Liver (tissue), 8 donors: ENCODE measurements at regions not wholly inside any gene's neighbourhood (a gene's known extent, or its start where the extent isn't known, plus 50 kb on each side); places are given as distances from the start of the nearest gene placed in this dataset.

Source experiments
- DNase-seq: peaks from one replicate; pipeline ENCODE4 v3.0.0-alpha.2; 2017; ENCODE audit warnings: low spot score
- H3K27ac ChIP-seq, 2 donors: one replicate each; pipeline ENCODE4 v1.7.0; 2013; ENCODE audit warnings: inconsistent platforms in 2 of 2, low read length in 2 of 2, control low read depth in 1 of 2, low read depth in 1 of 2, mild to moderate bottlenecking in 1 of 2
- H3K27me3 ChIP-seq, 4 donors: one replicate each; pipeline versions ENCODE4 v1.6.1 to v1.7.0; 2013; ENCODE audit warnings: low read length in 3 of 4, inconsistent platforms in 1 of 4, mild to moderate bottlenecking in 1 of 4, moderate library complexity in 1 of 4; ENCODE audit not compliant: control insufficient read depth in 4 of 4, insufficient read depth in 4 of 4
- H3K36me3 ChIP-seq, 4 donors: one replicate each; pipeline versions ENCODE4 v1.6.1 to v1.7.0; 2013; ENCODE audit warnings: low read length in 3 of 4, mild to moderate bottlenecking in 3 of 4, low read depth in 1 of 4, moderate library complexity in 1 of 4; ENCODE audit not compliant: control insufficient read depth in 4 of 4, insufficient read depth in 3 of 4
- H3K4me1 ChIP-seq, 4 donors: one replicate each; pipeline versions ENCODE4 v1.6.1 to v1.7.0; 2013; ENCODE audit warnings: low read length in 3 of 4, mild to moderate bottlenecking in 3 of 4, moderate library complexity in 1 of 4; ENCODE audit not compliant: control insufficient read depth in 4 of 4, insufficient read depth in 4 of 4
- H3K4me3 ChIP-seq, 3 donors: one replicate each; pipeline versions ENCODE4 v1.6.1 to v1.7.0; 2013; ENCODE audit warnings: low read length in 3 of 3, control low read depth in 1 of 3, low read depth in 1 of 3, mild to moderate bottlenecking in 1 of 3
- H3K9ac ChIP-seq, 2 donors: one replicate each; pipeline ENCODE4 v1.7.0; 2013; ENCODE audit warnings: low read length in 2 of 2, mild to moderate bottlenecking in 2 of 2, moderate library complexity in 2 of 2, control low read depth in 1 of 2, low read depth in 1 of 2
- H3K9me3 ChIP-seq, 4 donors: one replicate each; pipeline versions ENCODE4 v1.6.1 to v1.7.0; 2013; ENCODE audit warnings: low read length in 3 of 4; ENCODE audit not compliant: control insufficient read depth in 4 of 4
- EGR1 ChIP-seq, 2 donors: IDR thresholded peaks; 2 replicates each; pipeline ENCODE4 v1.6.1; 2016 to 2018; ENCODE audit warnings: antibody characterized with exemption in 2 of 2, low read depth in 2 of 2
- FOXA1 ChIP-seq: IDR thresholded peaks from 2 replicates; pipeline ENCODE4 v1.6.1; 2016; ENCODE audit warnings: antibody characterized with exemption
- FOXA2 ChIP-seq: IDR thresholded peaks from 2 replicates; pipeline ENCODE4 v1.6.1; 2016; ENCODE audit warnings: antibody characterized with exemption
- GABPA ChIP-seq, 2 donors: IDR thresholded peaks in 1 of 2; conservative IDR thresholded peaks in 1 of 2; 2 replicates each; pipeline ENCODE4 v1.6.1; 2016; ENCODE audit warnings: antibody characterized with exemption in 2 of 2, mild to moderate bottlenecking in 1 of 2, moderate library complexity in 1 of 2
- HNF4A ChIP-seq, 2 donors: conservative IDR thresholded peaks; 2 replicates each; pipeline ENCODE4 v1.6.1; 2016; ENCODE audit warnings: antibody characterized with exemption in 2 of 2, mild to moderate bottlenecking in 2 of 2
- HNF4G ChIP-seq: IDR thresholded peaks from 2 replicates; pipeline ENCODE4 v1.6.1; 2016; ENCODE audit warnings: antibody characterized with exemption
- JUND ChIP-seq, 2 donors: IDR thresholded peaks; 2 replicates each; pipeline ENCODE4 v1.6.1; 2016; ENCODE audit warnings: antibody characterized with exemption in 2 of 2
- NR2F2 ChIP-seq: IDR thresholded peaks from 2 replicates; pipeline ENCODE4 v1.6.1; 2016; ENCODE audit warnings: antibody characterized with exemption
- RAD21 ChIP-seq, 2 donors: IDR thresholded peaks; 2 replicates each; pipeline ENCODE4 v1.6.1; 2016; ENCODE audit warnings: antibody characterized with exemption in 2 of 2, mild to moderate bottlenecking in 2 of 2
- REST ChIP-seq: IDR thresholded peaks from 2 replicates; pipeline ENCODE4 v1.6.1; 2016; ENCODE audit warnings: antibody characterized with exemption, mild to moderate bottlenecking
- RXRA ChIP-seq, 2 donors: IDR thresholded peaks; 2 replicates each; pipeline ENCODE4 v1.6.1; 2017 to 2018; ENCODE audit warnings: antibody characterized with exemption in 2 of 2, mild to moderate bottlenecking in 1 of 2
- SP1 ChIP-seq: IDR thresholded peaks from 2 replicates; pipeline ENCODE4 v1.6.1; 2018; ENCODE audit warnings: antibody characterized with exemption, mild to moderate bottlenecking
- TAF1 ChIP-seq: conservative IDR thresholded peaks from 2 replicates; pipeline ENCODE4 v1.6.1; 2016; ENCODE audit warnings: antibody characterized with exemption, mild to moderate bottlenecking
- YY1 ChIP-seq: IDR thresholded peaks from 2 replicates; pipeline ENCODE4 v1.6.1; 2016; ENCODE audit warnings: antibody characterized with exemption, mild to moderate bottlenecking
- WGBS: extraction: QIAGEN DNeasy Blood & Tissue Kit; methylation state at CpG from one replicate; pipeline ENCODE4 v1.1.7; 2013; 5-methylcytosine and 5-hydroxymethylcytosine counted together
- TF ChIP-seq, protein P1 (sequence below): fragments of 150-350 bp; IDR thresholded peaks from 2 replicates; pipeline ENCODE4 v1.5.1; 2017; ENCODE audit warnings: improper control_type of control experiment, low read depth, low read length; ENCODE audit not compliant: missing input control
- TF ChIP-seq, protein P2 (sequence below): IDR thresholded peaks from 2 replicates; pipeline ENCODE4 v1.6.1; 2016; ENCODE audit warnings: antibody characterized with exemption
- TF ChIP-seq, protein P3 (sequence below): IDR thresholded peaks from 2 replicates; pipeline ENCODE4 v1.6.1; 2016; ENCODE audit warnings: antibody characterized with exemption
- TF ChIP-seq, protein P4 (sequence below): IDR thresholded peaks from 2 replicates; pipeline ENCODE4 v1.6.1; 2016; ENCODE audit warnings: antibody characterized with exemption
- donor health status: healthy.
- donor health status: healthy.
- donor health status: healthy.
- donor health status: healthy.
- donor health status: healthy.

GRCh38 chr12:127038761-127039160 is 1228.2 kb upstream of the TMEM132C start:
- DNase-seq, result no peak
- TF ChIP-seq RXRA (IDR thresholded peaks at IDR 0.05) (no peak), RAD21 (IDR thresholded peaks at IDR 0.05) (no peak), TAF1 (no peak), NR2F2 (no peak), YY1 (no peak), EGR1 (IDR thresholded peaks at IDR 0.05; ENCODE audit: low read depth in 2 of 2) (no peak), HNF4G (no peak), HNF4A (conservative IDR thresholded peaks at IDR 0.05) (no peak), JUND (IDR thresholded peaks at IDR 0.05) (no peak), SP1 (no peak), GABPA (IDR thresholded peaks at IDR 0.05 in 1 of 2, conservative IDR thresholded peaks at IDR 0.05 in 1 of 2) (no peak)
- TF ChIP-seq, protein P1, sequence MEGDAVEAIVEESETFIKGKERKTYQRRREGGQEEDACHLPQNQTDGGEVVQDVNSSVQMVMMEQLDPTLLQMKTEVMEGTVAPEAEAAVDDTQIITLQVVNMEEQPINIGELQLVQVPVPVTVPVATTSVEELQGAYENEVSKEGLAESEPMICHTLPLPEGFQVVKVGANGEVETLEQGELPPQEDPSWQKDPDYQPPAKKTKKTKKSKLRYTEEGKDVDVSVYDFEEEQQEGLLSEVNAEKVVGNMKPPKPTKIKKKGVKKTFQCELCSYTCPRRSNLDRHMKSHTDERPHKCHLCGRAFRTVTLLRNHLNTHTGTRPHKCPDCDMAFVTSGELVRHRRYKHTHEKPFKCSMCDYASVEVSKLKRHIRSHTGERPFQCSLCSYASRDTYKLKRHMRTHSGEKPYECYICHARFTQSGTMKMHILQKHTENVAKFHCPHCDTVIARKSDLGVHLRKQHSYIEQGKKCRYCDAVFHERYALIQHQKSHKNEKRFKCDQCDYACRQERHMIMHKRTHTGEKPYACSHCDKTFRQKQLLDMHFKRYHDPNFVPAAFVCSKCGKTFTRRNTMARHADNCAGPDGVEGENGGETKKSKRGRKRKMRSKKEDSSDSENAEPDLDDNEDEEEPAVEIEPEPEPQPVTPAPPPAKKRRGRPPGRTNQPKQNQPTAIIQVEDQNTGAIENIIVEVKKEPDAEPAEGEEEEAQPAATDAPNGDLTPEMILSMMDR, result no peak
- TF ChIP-seq, protein P2, sequence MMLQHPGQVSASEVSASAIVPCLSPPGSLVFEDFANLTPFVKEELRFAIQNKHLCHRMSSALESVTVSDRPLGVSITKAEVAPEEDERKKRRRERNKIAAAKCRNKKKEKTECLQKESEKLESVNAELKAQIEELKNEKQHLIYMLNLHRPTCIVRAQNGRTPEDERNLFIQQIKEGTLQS, result no peak
- TF ChIP-seq, protein P3, sequence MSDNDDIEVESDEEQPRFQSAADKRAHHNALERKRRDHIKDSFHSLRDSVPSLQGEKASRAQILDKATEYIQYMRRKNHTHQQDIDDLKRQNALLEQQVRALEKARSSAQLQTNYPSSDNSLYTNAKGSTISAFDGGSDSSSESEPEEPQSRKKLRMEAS, result no peak
- TF ChIP-seq, protein P4, sequence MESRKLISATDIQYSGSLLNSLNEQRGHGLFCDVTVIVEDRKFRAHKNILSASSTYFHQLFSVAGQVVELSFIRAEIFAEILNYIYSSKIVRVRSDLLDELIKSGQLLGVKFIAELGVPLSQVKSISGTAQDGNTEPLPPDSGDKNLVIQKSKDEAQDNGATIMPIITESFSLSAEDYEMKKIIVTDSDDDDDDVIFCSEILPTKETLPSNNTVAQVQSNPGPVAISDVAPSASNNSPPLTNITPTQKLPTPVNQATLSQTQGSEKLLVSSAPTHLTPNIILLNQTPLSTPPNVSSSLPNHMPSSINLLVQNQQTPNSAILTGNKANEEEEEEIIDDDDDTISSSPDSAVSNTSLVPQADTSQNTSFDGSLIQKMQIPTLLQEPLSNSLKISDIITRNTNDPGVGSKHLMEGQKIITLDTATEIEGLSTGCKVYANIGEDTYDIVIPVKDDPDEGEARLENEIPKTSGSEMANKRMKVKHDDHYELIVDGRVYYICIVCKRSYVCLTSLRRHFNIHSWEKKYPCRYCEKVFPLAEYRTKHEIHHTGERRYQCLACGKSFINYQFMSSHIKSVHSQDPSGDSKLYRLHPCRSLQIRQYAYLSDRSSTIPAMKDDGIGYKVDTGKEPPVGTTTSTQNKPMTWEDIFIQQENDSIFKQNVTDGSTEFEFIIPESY, result no peak
- 80% methylated on average over 10 of the region's 10 CpGs for WGBS

DNA sequence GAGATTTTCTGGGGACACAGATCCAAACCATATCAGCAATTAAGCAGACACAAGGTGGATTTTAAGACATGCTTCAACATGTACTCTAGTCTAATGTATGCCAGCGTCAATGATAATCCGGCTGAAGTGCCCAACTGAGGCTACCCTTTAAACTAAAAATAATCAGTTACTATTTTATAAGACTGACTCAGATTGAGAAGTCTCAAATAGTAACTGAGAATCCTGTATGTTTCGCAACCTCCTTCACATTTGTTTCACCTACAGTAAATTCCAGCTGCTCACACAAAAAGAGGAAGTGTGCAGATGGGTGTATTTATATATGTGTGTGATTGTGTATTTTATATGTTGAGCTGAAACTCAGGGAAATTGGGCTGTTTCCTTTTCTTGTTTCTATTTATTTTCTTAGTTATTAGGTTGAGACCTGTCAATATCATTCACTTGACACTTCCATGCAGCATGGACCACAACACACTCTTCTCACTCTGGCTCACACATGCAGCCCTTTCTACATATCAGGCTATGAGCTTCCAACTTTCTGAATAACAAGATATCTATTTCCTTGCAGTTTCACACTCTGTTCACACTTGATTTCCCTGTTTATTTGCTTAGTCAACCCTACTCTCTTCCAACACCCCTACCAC is 1224.9 kb upstream of the TMEM132C start:
- Histone ChIP-seq H3K27ac (no peak overlapping the region), H3K36me3 (no peaks in the 10 kb centered on the region), H3K4me3 (no peak overlapping the region), H3K27me3 (no peaks in the 10 kb centered on the region), H3K9me3 (no peaks in the 10 kb centered on the region), H3K9ac (no peak overlapping the region), H3K4me1 (no peaks in the 10 kb centered on the region)
- TF ChIP-seq FOXA2 (no peak), REST (no peak), RAD21 (IDR thresholded peaks at IDR 0.05) (no peak), EGR1 (IDR thresholded peaks at IDR 0.05; ENCODE audit: low read depth in 2 of 2) (no peak), GABPA (IDR thresholded peaks at IDR 0.05 in 1 of 2, conservative IDR thresholded peaks at IDR 0.05 in 1 of 2) (no peak), TAF1 (no peak), RXRA (IDR thresholded peaks at IDR 0.05) (no peak), NR2F2 (no peak), HNF4G (no peak), FOXA1 (no peak), YY1 (no peak)
- TF ChIP-seq, protein P4, result no peak
- DNase-seq, result no peak
- 90% methylated on average over 3 of the region's 3 CpGs for WGBS

More at GRCh38 chr12:127038761-127039160, 1228.2 kb upstream of the TMEM132C start:
- no peaks in the 10 kb centered on the region for H3K36me3 ChIP-seq
- no peak overlapping the region for H3K27ac ChIP-seq
- H3K27me3 ChIP-seq, result peaks cover 0 to 3% (median 0%) of the 10 kb centered on the region in 4 donors
- no peak overlapping the region for H3K4me3 ChIP-seq
- no peak overlapping the region for H3K9ac ChIP-seq
- H3K4me1 ChIP-seq, result no peaks in the 10 kb centered on the region
- H3K9me3 ChIP-seq, result no peaks in the 10 kb centered on the region
